A673 (cell line): ENCODE measurements at regions not wholly inside any gene's neighbourhood (a gene's known extent, or its start where the extent isn't known, plus 50 kb on each side); places are given as distances from the start of the nearest gene placed in this dataset.

ENCODE experiments used
- EZH2 ChIP-seq: fragments of 200-600 bp; sonication (generic); IDR thresholded peaks from 2 replicates; pipeline ENCODE4 v1.6.1; 2017; ENCODE audit warnings: borderline replicate concordance, low read depth, mild to moderate bottlenecking, mixed read lengths, antibody characterized with exemption, low read length; ENCODE audit not compliant: poor library complexity, severe bottlenecking
- TF ChIP-seq, protein P1 (sequence below): fragments of 300-800, 200-600 bp; sonication (generic); conservative IDR thresholded peaks from 2 replicates; pipeline ENCODE4 v1.5.1; 2017; ENCODE audit warnings: low read depth, mild to moderate bottlenecking, antibody characterized with exemption, low read length, moderate library complexity, mixed read lengths

DNA sequence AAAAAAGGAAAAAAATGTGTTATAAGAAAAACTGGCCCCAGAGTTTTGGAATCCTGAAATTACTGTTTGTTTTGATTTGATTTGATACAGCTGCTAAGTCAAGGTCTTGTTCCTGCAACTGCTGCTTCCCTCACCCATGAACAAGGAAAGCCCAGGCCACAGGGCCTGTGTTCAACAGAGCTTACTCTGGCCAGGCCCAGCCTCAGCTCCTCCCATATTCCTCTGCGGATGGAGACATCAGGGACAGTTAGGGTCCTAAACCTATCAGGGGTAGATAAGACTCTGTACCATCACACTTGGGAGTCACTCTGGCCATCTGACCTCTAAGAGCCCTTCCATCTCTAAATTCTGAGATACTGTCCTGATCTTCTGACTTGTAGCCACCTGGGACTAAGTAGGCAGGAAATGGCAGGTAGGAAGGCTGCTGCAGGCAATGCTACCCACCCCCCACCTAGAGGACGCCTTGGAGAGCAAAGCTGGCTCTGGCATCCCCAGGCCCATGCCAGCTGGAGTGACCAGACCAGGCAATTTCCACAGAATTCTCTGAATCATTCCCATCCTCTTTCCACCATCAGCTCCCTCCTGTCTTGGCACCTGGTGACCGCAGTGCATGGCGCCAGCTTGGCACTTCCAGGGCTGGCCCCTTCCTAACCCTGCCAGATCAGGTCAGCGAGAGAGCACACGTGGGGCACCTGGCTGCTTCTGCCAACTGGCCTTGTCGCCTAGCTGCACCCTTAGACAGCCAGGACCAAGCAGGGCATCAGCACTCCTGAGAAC is 58.0 kb upstream of the TMEM33 start:
- TF ChIP-seq, protein P1, sequence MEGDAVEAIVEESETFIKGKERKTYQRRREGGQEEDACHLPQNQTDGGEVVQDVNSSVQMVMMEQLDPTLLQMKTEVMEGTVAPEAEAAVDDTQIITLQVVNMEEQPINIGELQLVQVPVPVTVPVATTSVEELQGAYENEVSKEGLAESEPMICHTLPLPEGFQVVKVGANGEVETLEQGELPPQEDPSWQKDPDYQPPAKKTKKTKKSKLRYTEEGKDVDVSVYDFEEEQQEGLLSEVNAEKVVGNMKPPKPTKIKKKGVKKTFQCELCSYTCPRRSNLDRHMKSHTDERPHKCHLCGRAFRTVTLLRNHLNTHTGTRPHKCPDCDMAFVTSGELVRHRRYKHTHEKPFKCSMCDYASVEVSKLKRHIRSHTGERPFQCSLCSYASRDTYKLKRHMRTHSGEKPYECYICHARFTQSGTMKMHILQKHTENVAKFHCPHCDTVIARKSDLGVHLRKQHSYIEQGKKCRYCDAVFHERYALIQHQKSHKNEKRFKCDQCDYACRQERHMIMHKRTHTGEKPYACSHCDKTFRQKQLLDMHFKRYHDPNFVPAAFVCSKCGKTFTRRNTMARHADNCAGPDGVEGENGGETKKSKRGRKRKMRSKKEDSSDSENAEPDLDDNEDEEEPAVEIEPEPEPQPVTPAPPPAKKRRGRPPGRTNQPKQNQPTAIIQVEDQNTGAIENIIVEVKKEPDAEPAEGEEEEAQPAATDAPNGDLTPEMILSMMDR, result no peak
- no peak for TF ChIP-seq EZH2
